GM06990 (cell line): ENCODE measurements at regions not wholly inside any gene's neighbourhood (a gene's known extent, or its start where the extent isn't known, plus 50 kb on each side); places are given as distances from the start of the nearest gene placed in this dataset.

Experiments used
- DNase-seq: peaks from one replicate; pipeline ENCODE4 v3.0.0-alpha.2; 2011; ENCODE audit not compliant: insufficient read length; ENCODE audit errors: extremely low read depth
- H3K27me3 ChIP-seq: replicated peaks from 2 replicates; pipeline ENCODE4 v1.6.0; 2011; ENCODE audit warnings: low read length; ENCODE audit not compliant: control insufficient read depth, insufficient read depth
- H3K36me3 ChIP-seq: 2 replicates; pipeline ENCODE4 v1.5.1; 2011; ENCODE audit warnings: low read length; ENCODE audit not compliant: control insufficient read depth, insufficient read depth
- H3K4me3 ChIP-seq: replicated peaks from 2 replicates; pipeline ENCODE4 v1.5.1; 2011; ENCODE audit warnings: low read depth, mild to moderate bottlenecking, control low read depth, low read length
- CTCF ChIP-seq: IDR thresholded peaks from 2 replicates; pipeline ENCODE4 v1.5.1; 2011; ENCODE audit warnings: low read length, control low read depth, mild to moderate bottlenecking, inconsistent platforms; ENCODE audit not compliant: insufficient read depth, poor library complexity, severe bottlenecking

- no peak overlapping the region for H3K4me3 ChIP-seq
- no peak for DNase-seq
- H3K27me3 ChIP-seq, result no peaks in the 10 kb centered on the region
- no peaks in the 10 kb centered on the region for H3K36me3 ChIP-seq
- TF ChIP-seq CTCF, result peak; percentile 57
These were observed 384.8 kb downstream of the FAM133A start for GRCh38 chrX:94058728-94059382.

- DNase-seq, result no peak
- Histone ChIP-seq H3K36me3 (no peaks in the 10 kb centered on the region), H3K27me3 (no peaks in the 10 kb centered on the region), H3K4me3 (no peak overlapping the region)
- TF ChIP-seq CTCF, result no peak
These were observed 391.1 kb downstream of the FAM133A start for GRCh38 chrX:94065091-94065490.

GRCh38 chrX:94089149-94089548, 415.1 kb downstream of the FAM133A start:
- H3K27me3 ChIP-seq, result no peaks in the 10 kb centered on the region
- no peak for DNase-seq
- TF ChIP-seq CTCF, result no peak
- no peak overlapping the region for H3K4me3 ChIP-seq
- H3K36me3 ChIP-seq, result no peaks in the 10 kb centered on the region

- no peak for TF ChIP-seq CTCF
- H3K27me3 ChIP-seq, result no peaks in the 10 kb centered on the region
- no peak overlapping the region for H3K4me3 ChIP-seq
- DNase-seq, result no peak
- no peaks in the 10 kb centered on the region for H3K36me3 ChIP-seq
These were observed 423.9 kb downstream of the FAM133A start for GRCh38 chrX:94097868-94098267.

GRCh38 chrX:94107981-94108380, 434.0 kb downstream of the FAM133A start:
- no peak overlapping the region for H3K4me3 ChIP-seq
- H3K27me3 ChIP-seq, result no peaks in the 10 kb centered on the region
- TF ChIP-seq CTCF, result peak; percentile 3
- DNase-seq, result no peak
- H3K36me3 ChIP-seq, result no peaks in the 10 kb centered on the region

GRCh38 chrX:94114362-94114761, 440.4 kb downstream of the FAM133A start:
- no peak overlapping the region for H3K4me3 ChIP-seq
- H3K27me3 ChIP-seq, result no peaks in the 10 kb centered on the region
- H3K36me3 ChIP-seq, result no peaks in the 10 kb centered on the region
- no peak for DNase-seq
- TF ChIP-seq CTCF, result no peak
